GM23248 (cell line): ENCODE measurements at regions not wholly inside any gene's neighbourhood (a gene's known extent, or its start where the extent isn't known, plus 50 kb on each side); places are given as distances from the start of the nearest gene placed in this dataset.

Experiments used
- EZH2 ChIP-seq: fragments of 200-600 bp; sonication (generic); IDR thresholded peaks from 2 replicates; pipeline ENCODE4 v1.6.1; 2018; ENCODE audit warnings: antibody characterized with exemption, mild to moderate bottlenecking; ENCODE audit not compliant: insufficient read depth, poor library complexity, severe bottlenecking
- EZH2phosphoT487 ChIP-seq: fragments of 200-600 bp; sonication (generic); IDR thresholded peaks from 2 replicates; pipeline ENCODE4 v1.6.1; 2018; ENCODE audit warnings: antibody characterized with exemption, moderate library complexity, mild to moderate bottlenecking, low read depth; ENCODE audit not compliant: insufficient read depth

- TF ChIP-seq EZH2phosphoT487: no peak
- TF ChIP-seq EZH2: no peak
Observed at GRCh38 chr2:217501887-217502286, 500.9 kb downstream of the TNS1 start.
